ENCODE measurements at regions not wholly inside any gene's neighbourhood (a gene's known extent, or its start where the extent isn't known, plus 50 kb on each side); places are given as distances from the start of the nearest gene placed in this dataset.

GRCh38 chr9:26786564-26786963, 106.0 kb downstream of the CAAP1 start:
- TF ChIP-seq GATA2 (IDR thresholded peaks at IDR 0.05; ENCODE audit: low read depth, low read length) (no peak), GATA3 (IDR thresholded peaks at IDR 0.05; ENCODE audit: low read depth, low read length) (no peak)
